CD4-positive, alpha-beta T cell treated with Interleukin-12 subunit alpha and Interleukin-12 subunit beta, for 1 hour (primary cell): ENCODE measurements at regions not wholly inside any gene's neighbourhood (a gene's known extent, or its start where the extent isn't known, plus 50 kb on each side); places are given as distances from the start of the nearest gene placed in this dataset.
"Not testable (repeated sequence)": the region's sequence is repeated elsewhere in the genome, so short reads cannot be mapped to it uniquely, and the experiment has no call there.

Source experiments
- DNase-seq: peaks from one replicate; pipeline ENCODE4 v3.0.0-alpha.2; 2020

GRCh38 chr6:74256781-74257180 is 560.8 kb downstream of the CD109 start:
- DNase-seq: no peak

- no peak for DNase-seq
Measured at GRCh38 chr6:74256381-74256780, 560.4 kb downstream of the CD109 start.

GRCh38 chr6:74255007-74255406 is 559.0 kb downstream of the CD109 start:
- DNase-seq: not testable (repeated sequence)

- DNase-seq: not testable (repeated sequence)
Measured at GRCh38 chr6:74254147-74254546, 558.1 kb downstream of the CD109 start.

GRCh38 chr6:74253261-74253660 is 557.3 kb downstream of the CD109 start:
- no peak for DNase-seq

- no peak for DNase-seq
Measured at GRCh38 chr6:74250161-74250818, 554.3 kb downstream of the CD109 start.

GRCh38 chr6:74249658-74250057 is 553.7 kb downstream of the CD109 start:
- no peak for DNase-seq

- DNase-seq: no peak
Measured at GRCh38 chr6:74248966-74249365, 553.0 kb downstream of the CD109 start.

- DNase-seq: no peak
Measured at GRCh38 chr6:74222768-74223333, 526.8 kb downstream of the CD109 start.

GRCh38 chr6:74213995-74214394 is 518.0 kb downstream of the CD109 start:
- no peak for DNase-seq

GRCh38 chr6:74208239-74208638 is 512.2 kb downstream of the CD109 start:
- DNase-seq: no peak

- no peak for DNase-seq
Measured at GRCh38 chr6:74199215-74199915, 503.4 kb downstream of the CD109 start.

- DNase-seq: no peak
Measured at GRCh38 chr6:74197310-74197709, 501.3 kb downstream of the CD109 start.

- DNase-seq: no peak
Measured at GRCh38 chr6:74187811-74188210, 491.8 kb downstream of the CD109 start.

GRCh38 chr6:74182992-74183391 is 487.0 kb downstream of the CD109 start:
- no peak for DNase-seq

- DNase-seq: no peak
Measured at GRCh38 chr6:74181471-74181870, 485.5 kb downstream of the CD109 start.

GRCh38 chr6:74177506-74177905 is 481.5 kb downstream of the CD109 start:
- no peak for DNase-seq

- not testable (repeated sequence) for DNase-seq
Measured at GRCh38 chr6:74170550-74170949, 474.5 kb downstream of the CD109 start.

GRCh38 chr6:74170118-74170517 is 474.1 kb downstream of the CD109 start:
- DNase-seq: no peak

GRCh38 chr6:74167976-74168375 is 472.0 kb downstream of the CD109 start:
- DNase-seq: no peak

GRCh38 chr6:74167511-74167910 is 471.5 kb downstream of the CD109 start:
- DNase-seq: no peak

GRCh38 chr6:74166849-74167248 is 470.8 kb downstream of the CD109 start:
- DNase-seq: no peak

GRCh38 chr6:74161380-74161779 is 465.4 kb downstream of the CD109 start:
- DNase-seq: no peak

GRCh38 chr6:74152096-74152675 is 456.2 kb downstream of the CD109 start:
- no peak for DNase-seq
